ENCODE measurements at regions not wholly inside any gene's neighbourhood (a gene's known extent, or its start where the extent isn't known, plus 50 kb on each side); places are given as distances from the start of the nearest gene placed in this dataset.
A peak's percentile ranks its signal among the peaks of the same experiment; 100 is the strongest.

GRCh38 chr3:153001210-153002078 is 160.6 kb upstream of the RAP2B start:
- H3K27ac Mint-ChIP-seq: no peak overlapping the region
- no peak overlapping the region for H3K4me3 Mint-ChIP-seq
- H3K27me3 Mint-ChIP-seq: peaks cover 0 to 6% (median 3%) of the 10 kb centered on the region in 5 donors
- no peaks in the 10 kb centered on the region for H3K4me1 Mint-ChIP-seq
- H3K9me3 Mint-ChIP-seq: no peaks in the 10 kb centered on the region
- ATAC-seq (no peak), DNase-seq (no peak)
- POLR2A ChIA-PET: interaction anchor here (0.5 kb wide), 1 partner anchor 12 kb away, joined by 5 read pairs; no protein-coding TSS in a partner anchor
- H3K36me3 Mint-ChIP-seq: no peaks in the 10 kb centered on the region

GRCh38 chr3:153003441-153003840 is 158.6 kb upstream of the RAP2B start:
- POLR2A ChIA-PET: no interaction called here
- Mint-ChIP-seq H3K9me3 (no peaks in the 10 kb centered on the region), H3K27ac (no peak overlapping the region), H3K27me3 (peaks cover 0 to 13% (median 3%) of the 10 kb centered on the region in 5 donors), H3K4me1 (no peaks in the 10 kb centered on the region), H3K36me3 (no peaks in the 10 kb centered on the region), H3K4me3 (no peak overlapping the region)
- DNase-seq: no peak
- ATAC-seq: no peak

GRCh38 chr3:153003862-153004261 is 158.2 kb upstream of the RAP2B start:
- DNase-seq: no peak
- Mint-ChIP-seq H3K4me1 (no peaks in the 10 kb centered on the region), H3K9me3 (no peaks in the 10 kb centered on the region), H3K4me3 (no peak overlapping the region), H3K36me3 (no peaks in the 10 kb centered on the region), H3K27ac (no peak overlapping the region), H3K27me3 (peaks cover 0 to 16% (median 3%) of the 10 kb centered on the region in 5 donors)
- ATAC-seq: no peak
- POLR2A ChIA-PET: no interaction called here

DNA sequence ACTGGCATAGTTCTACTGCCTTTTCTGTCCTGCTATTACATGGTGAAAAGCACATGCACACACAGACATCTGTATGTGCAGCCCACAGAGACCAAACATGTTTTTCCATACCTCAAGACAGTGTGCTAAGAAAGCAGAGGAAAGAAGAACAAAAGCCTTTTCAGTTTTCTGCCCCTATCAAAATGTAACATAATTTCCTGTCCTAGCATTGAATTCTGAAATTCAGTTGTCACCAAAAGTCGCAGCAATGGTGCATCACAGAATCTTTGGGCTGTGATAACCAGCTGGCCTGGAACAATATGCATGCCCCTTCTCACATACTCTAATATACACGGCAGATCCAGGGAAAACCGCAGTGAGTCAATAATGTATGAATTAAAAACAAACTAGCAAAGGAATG is 153.8 kb upstream of the RAP2B start:
- Mint-ChIP-seq H3K9me3 (no peaks in the 10 kb centered on the region), H3K4me1 (no peaks in the 10 kb centered on the region), H3K27ac (peak overlapping the region in 1 of 10 donors; percentile 38), H3K27me3 (peaks cover 0 to 12% (median 3%) of the 10 kb centered on the region in 5 donors), H3K36me3 (no peaks in the 10 kb centered on the region), H3K4me3 (no peak overlapping the region)
- POLR2A ChIA-PET: no interaction called here
- ATAC-seq (no peak), DNase-seq (no peak)

- POLR2A ChIA-PET: no interaction called here
- Mint-ChIP-seq H3K9me3 (no peaks in the 10 kb centered on the region), H3K4me1 (no peaks in the 10 kb centered on the region), H3K27me3 (peaks cover 9 to 26% (median 13%) of the 10 kb centered on the region in 5 donors), H3K27ac (no peak overlapping the region), H3K36me3 (no peaks in the 10 kb centered on the region), H3K4me3 (no peak overlapping the region)
- DNase-seq (no peak), ATAC-seq (no peak)
These were observed 138.1 kb upstream of the RAP2B start for GRCh38 chr3:153023896-153024295.

DNA sequence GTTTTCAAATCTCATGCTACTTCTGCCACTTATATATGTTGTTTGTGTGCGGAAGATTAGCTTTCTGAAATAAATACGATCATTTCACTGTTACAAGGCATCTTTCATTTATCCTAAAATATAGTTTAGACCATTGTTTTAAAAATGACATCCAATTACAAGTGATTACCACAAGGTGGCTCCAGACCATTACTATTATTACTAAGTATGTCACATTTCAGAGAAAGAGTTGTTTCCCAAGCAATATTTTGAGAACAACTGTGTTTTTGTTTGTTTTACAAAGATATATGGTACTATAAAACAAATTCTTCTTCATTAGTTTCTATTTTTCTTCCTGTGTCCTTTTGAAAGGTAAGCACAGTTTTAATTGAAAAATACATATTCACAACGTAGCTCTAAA is 136.0 kb upstream of the RAP2B start:
- no peak overlapping the region for H3K27ac Mint-ChIP-seq
- POLR2A ChIA-PET: no interaction called here
- no peaks in the 10 kb centered on the region for H3K9me3 Mint-ChIP-seq
- ATAC-seq (no peak), DNase-seq (peak in 3 of 10 donors; percentile 23 to 37 (median 29))
- peaks cover 6 to 17% (median 9%) of the 10 kb centered on the region in 5 donors for H3K27me3 Mint-ChIP-seq
- no peak overlapping the region for H3K4me3 Mint-ChIP-seq
- no peaks in the 10 kb centered on the region for H3K36me3 Mint-ChIP-seq
- no peaks in the 10 kb centered on the region for H3K4me1 Mint-ChIP-seq

GRCh38 chr3:153028381-153028780 is 133.6 kb upstream of the RAP2B start:
- Mint-ChIP-seq H3K4me1 (no peaks in the 10 kb centered on the region), H3K27me3 (peaks cover 0 to 6% (median 4%) of the 10 kb centered on the region in 5 donors)
- no peak for ATAC-seq

GRCh38 chr3:153029350-153029749 is 132.7 kb upstream of the RAP2B start:
- Mint-ChIP-seq H3K27me3 (peaks cover 0 to 6% (median 3%) of the 10 kb centered on the region in 5 donors), H3K9me3 (no peaks in the 10 kb centered on the region), H3K27ac (no peak overlapping the region), H3K4me1 (no peaks in the 10 kb centered on the region), H3K4me3 (no peak overlapping the region), H3K36me3 (no peaks in the 10 kb centered on the region)
- DNase-seq (no peak), ATAC-seq (no peak)
- POLR2A ChIA-PET: no interaction called here

More at GRCh38 chr3:153028381-153028780, 133.6 kb upstream of the RAP2B start:
- no peaks in the 10 kb centered on the region for H3K9me3 Mint-ChIP-seq
- POLR2A ChIA-PET: no interaction called here
- H3K4me3 Mint-ChIP-seq: no peak overlapping the region
- no peaks in the 10 kb centered on the region for H3K36me3 Mint-ChIP-seq
- H3K27ac Mint-ChIP-seq: no peak overlapping the region
- no peak for DNase-seq

DNA sequence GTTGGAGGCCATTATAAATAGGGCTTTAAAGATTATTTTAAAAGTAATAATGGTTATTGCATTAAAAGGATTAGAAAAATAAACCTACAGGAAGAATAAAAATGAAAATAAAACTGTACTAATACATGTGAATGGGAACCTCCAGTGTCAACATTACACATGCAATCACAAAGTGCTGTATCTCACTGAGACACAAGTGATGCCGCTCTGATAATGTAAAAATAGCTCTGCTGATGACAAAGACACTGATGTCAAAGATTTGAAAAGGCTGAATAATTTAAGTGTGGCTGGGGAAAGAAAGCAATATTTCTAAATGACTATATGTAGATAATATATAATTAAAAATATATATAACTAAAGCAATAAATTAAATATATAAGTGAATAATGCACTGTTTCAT is 129.1 kb upstream of the RAP2B start:
- no peak for ATAC-seq
- Mint-ChIP-seq H3K4me1 (no peaks in the 10 kb centered on the region), H3K27me3 (peaks cover 0 to 6% (median 0%) of the 10 kb centered on the region in 5 donors), H3K9me3 (no peaks in the 10 kb centered on the region), H3K27ac (no peak overlapping the region), H3K36me3 (no peaks in the 10 kb centered on the region), H3K4me3 (no peak overlapping the region)
- POLR2A ChIA-PET: no interaction called here
- DNase-seq: no peak

DNA sequence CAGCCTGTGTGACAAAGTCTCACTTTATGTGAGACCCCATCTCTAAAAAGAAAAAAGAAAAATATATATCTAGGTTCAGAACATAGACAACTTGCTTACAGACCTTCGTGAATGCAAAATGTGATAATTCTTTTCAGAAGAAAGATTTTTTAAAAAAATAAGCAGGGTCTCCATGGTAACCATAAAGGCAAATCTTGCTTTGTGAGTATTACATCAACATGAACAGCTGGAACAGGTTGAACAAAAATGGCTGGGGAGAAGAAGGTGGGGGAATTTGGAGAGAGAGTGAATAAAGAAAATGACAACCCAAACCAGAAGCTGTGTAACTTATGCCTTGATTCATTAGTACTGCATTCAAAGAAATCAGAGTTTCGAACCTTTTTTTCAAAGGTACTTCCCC is 125.2 kb upstream of the RAP2B start:
- Mint-ChIP-seq H3K36me3 (no peaks in the 10 kb centered on the region), H3K27me3 (no peaks in the 10 kb centered on the region), H3K4me3 (no peak overlapping the region), H3K9me3 (no peaks in the 10 kb centered on the region), H3K27ac (no peak overlapping the region), H3K4me1 (no peaks in the 10 kb centered on the region)
- DNase-seq: no peak
- POLR2A ChIA-PET: no interaction called here
- no peak for ATAC-seq

DNA sequence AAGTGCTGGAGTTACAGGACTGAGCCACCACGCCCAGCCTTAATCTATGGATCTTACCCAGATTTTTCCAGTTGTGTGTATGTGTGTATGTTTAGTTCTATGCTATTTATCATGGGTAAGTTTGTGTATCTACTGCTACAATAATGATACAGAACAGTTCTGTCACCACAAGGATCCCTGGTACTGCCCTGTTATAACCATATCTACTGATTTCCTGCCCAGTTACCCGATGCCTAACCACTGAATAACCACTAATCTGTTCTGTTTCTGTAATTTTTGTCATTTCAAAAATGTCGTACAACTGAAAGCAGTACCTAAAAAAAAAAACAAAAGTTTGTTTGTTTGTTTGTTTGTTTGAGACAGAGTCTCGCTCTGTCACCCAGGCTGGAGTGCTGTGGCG is 123.7 kb upstream of the RAP2B start:
- Mint-ChIP-seq H3K27ac (no peak overlapping the region), H3K27me3 (peaks cover 0 to 1% (median 0%) of the 10 kb centered on the region in 5 donors), H3K4me1 (peaks cover 0 to 2% (median 0%) of the 10 kb centered on the region in 4 donors), H3K36me3 (no peaks in the 10 kb centered on the region), H3K4me3 (no peak overlapping the region), H3K9me3 (no peaks in the 10 kb centered on the region)
- no peak for ATAC-seq
- no peak for DNase-seq
- POLR2A ChIA-PET: no interaction called here

DNA sequence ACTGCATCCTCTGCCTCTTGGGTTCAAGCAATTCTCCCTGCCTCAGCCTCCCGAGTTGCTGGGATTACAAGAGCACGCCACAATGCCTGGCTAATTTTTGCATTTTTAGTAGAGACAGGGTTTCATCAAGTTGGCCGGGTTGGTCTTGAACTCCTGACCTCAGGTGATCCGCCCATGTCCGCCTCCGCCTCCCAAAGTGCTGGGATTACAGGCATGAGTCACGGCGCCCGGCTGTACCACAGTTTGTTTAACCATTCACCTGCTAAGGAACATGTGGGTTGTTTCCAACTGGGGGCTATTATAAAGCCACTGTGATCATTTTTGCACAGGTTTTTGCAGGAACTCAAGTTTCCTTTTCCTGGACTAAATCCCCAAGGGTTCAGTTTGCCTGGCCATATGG is 123.2 kb upstream of the RAP2B start:
- no peaks in the 10 kb centered on the region for H3K9me3 Mint-ChIP-seq
- ATAC-seq (no peak), DNase-seq (no peak)
- H3K36me3 Mint-ChIP-seq: no peaks in the 10 kb centered on the region
- no peak overlapping the region for H3K27ac Mint-ChIP-seq
- no peak overlapping the region for H3K4me3 Mint-ChIP-seq
- POLR2A ChIA-PET: no interaction called here
- peaks cover 0 to 1% (median 0%) of the 10 kb centered on the region in 5 donors for H3K27me3 Mint-ChIP-seq
- peaks cover 0 to 2% (median under 1%) of the 10 kb centered on the region in 4 donors for H3K4me1 Mint-ChIP-seq

GRCh38 chr3:153041181-153041580 is 120.8 kb upstream of the RAP2B start:
- Mint-ChIP-seq H3K4me1 (peaks cover 0 to 2% (median 1%) of the 10 kb centered on the region in 4 donors), H3K9me3 (no peaks in the 10 kb centered on the region), H3K36me3 (no peaks in the 10 kb centered on the region), H3K27me3 (peaks cover 0 to 1% (median 0%) of the 10 kb centered on the region in 5 donors), H3K27ac (no peak overlapping the region), H3K4me3 (no peak overlapping the region)
- DNase-seq (no peak), ATAC-seq (no peak)
- POLR2A ChIA-PET: interaction anchor here (0.6 kb wide), 1 partner anchor 780 kb away, joined by 7 read pairs; no protein-coding TSS in a partner anchor
